ENCODE measurements at regions not wholly inside any gene's neighbourhood (a gene's known extent, or its start where the extent isn't known, plus 50 kb on each side); places are given as distances from the start of the nearest gene placed in this dataset.

DNA sequence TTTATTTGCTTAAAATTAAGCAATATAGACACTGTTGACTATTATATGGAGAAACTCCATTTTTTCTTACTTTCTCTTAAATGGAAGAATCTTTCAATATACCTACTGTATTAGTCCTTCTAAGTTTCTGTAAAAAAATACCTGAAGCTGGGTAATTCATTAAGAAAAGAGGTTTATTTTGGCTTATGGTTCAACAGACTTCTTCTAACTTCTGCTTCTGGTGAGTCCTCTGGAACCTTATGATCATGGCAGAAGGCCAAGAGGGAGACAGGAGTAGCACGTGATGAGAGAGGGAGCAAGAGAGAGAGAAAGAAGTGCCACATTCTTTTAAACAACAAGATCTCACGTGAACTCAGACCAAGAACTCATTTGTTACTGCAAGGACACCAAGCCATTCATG, 573.3 kb downstream of the MCTP2 start:
- Histone ChIP-seq H3K9ac (ENCODE audit: insufficient read depth, low read depth, low read length) (no peak overlapping the region), H3K4me3 (replicated peaks in 1 of 3; ENCODE audit: insufficient read depth in 1 of 3, low read depth in 2 of 3, low read length in 3 of 3) (no peak overlapping the region), H3K27ac (ENCODE audit: extremely low read length, insufficient read depth, low read length) (no peak overlapping the region), H2AFZ (ENCODE audit: low read length) (no peak overlapping the region), H3K79me2 (ENCODE audit: insufficient read depth, low read length) (no peaks in the 10 kb centered on the region), H3K4me2 (ENCODE audit: low read depth, low read length) (no peak overlapping the region), H3K36me3 (replicated peaks in 1 of 2; ENCODE audit: control insufficient read depth in 1 of 2, insufficient read depth in 2 of 2, low read length in 2 of 2) (no peaks in the 10 kb centered on the region), H3K27me3 (ENCODE audit: control insufficient read depth in 1 of 2, insufficient read depth in 2 of 2, low read length in 2 of 2) (no peaks in the 10 kb centered on the region), H3K9me3 (ENCODE audit: low read length) (peaks cover 31% of the 10 kb centered on the region), H4K20me1 (ENCODE audit: insufficient read depth, low read length) (no peaks in the 10 kb centered on the region), H3K4me1 (ENCODE audit: insufficient read depth, low read length) (no peaks in the 10 kb centered on the region)
- in situ Hi-C loops (cut with HindIII; ENCODE audit: extremely low pct_ligation_motif_present, low pct_unique_long_range_greater_than_20kb) = loop anchor here (25.0 kb wide), 1 partner anchor 92 kb away; no protein-coding TSS in a partner anchor
- BruUV-seq (replicated peaks) = no TSS peak
- DNase-seq (ENCODE audit: low spot score) (no peak), FAIRE-seq (no peak), ATAC-seq (no peak)
- ChIA-PET POLR2A (no interaction called here), CTCF (ENCODE audit: low intra/inter-chr PET ratio, low total read pairs) (no interaction called here)
- intact Hi-C loops (cut with micrococcal nuclease; ENCODE audit: unreplicated experiment) = no loop called here
- no peak for TF ChIP-seq HOMEZ (CRISPR knock-in tag; IDR thresholded peaks at IDR 0.05; ENCODE audit: low read depth)
- no peak for TF ChIP-seq GFI1 (CRISPR knock-in tag; IDR thresholded peaks at IDR 0.05; ENCODE audit: borderline replicate concordance)
- TF ChIP-seq SRSF4 (IDR thresholded peaks at IDR 0.05; ENCODE audit: low read depth, low read length, poor library complexity, severe bottlenecking) = no peak
- no peak for TF ChIP-seq YEATS4 (CRISPR knock-in tag; IDR thresholded peaks at IDR 0.05; ENCODE audit: borderline replicate concordance)
- WGBS (ENCODE audit: low lambda C conversion rate) = 0% methylated on average over 2 of the region's 2 CpGs

GRCh38 chr15:94815110-94815731, 583.9 kb downstream of the MCTP2 start:
- intact Hi-C loops (cut with micrococcal nuclease; ENCODE audit: unreplicated experiment) = no loop called here
- DNase-seq (ENCODE audit: low spot score) = no peak
- Histone ChIP-seq H2AFZ (ENCODE audit: low read length) (no peak overlapping the region), H3K4me3 (replicated peaks in 1 of 3; ENCODE audit: insufficient read depth in 1 of 3, low read depth in 2 of 3, low read length in 3 of 3) (no peak overlapping the region), H3K36me3 (replicated peaks in 1 of 2; ENCODE audit: control insufficient read depth in 1 of 2, insufficient read depth in 2 of 2, low read length in 2 of 2) (no peaks in the 10 kb centered on the region), H3K27ac (ENCODE audit: extremely low read length, insufficient read depth, low read length) (no peak overlapping the region), H3K9ac (ENCODE audit: insufficient read depth, low read depth, low read length) (no peak overlapping the region), H3K79me2 (ENCODE audit: insufficient read depth, low read length) (no peaks in the 10 kb centered on the region), H3K9me3 (ENCODE audit: low read length) (no peaks in the 10 kb centered on the region), H3K27me3 (ENCODE audit: control insufficient read depth in 1 of 2, insufficient read depth in 2 of 2, low read length in 2 of 2) (no peaks in the 10 kb centered on the region), H3K4me2 (ENCODE audit: low read depth, low read length) (no peak overlapping the region), H3K4me1 (ENCODE audit: insufficient read depth, low read length) (no peaks in the 10 kb centered on the region), H4K20me1 (ENCODE audit: insufficient read depth, low read length) (no peaks in the 10 kb centered on the region)
- CTCF ChIA-PET (ENCODE audit: low intra/inter-chr PET ratio, low total read pairs) = no interaction called here
- no peak for ATAC-seq
- no peak for TF ChIP-seq IKZF1 (IDR thresholded peaks at IDR 0.05)
- TF ChIP-seq NR2F1 (CRISPR knock-in tag; IDR thresholded peaks at IDR 0.05) = no peak
- no peak for TF ChIP-seq FOXM1 (CRISPR knock-in tag; IDR thresholded peaks at IDR 0.05)
- no peak for TF ChIP-seq NFYC (CRISPR knock-in tag; IDR thresholded peaks at IDR 0.05)
- no peak for TF ChIP-seq ZNF747 (CRISPR knock-in tag; IDR thresholded peaks at IDR 0.05; ENCODE audit: borderline replicate concordance)
- no peak for FAIRE-seq
- POLR2A ChIA-PET = no interaction called here
- 1% methylated on average over 4 of the region's 4 CpGs for whole genome bisulfite sequencing (ENCODE audit: low lambda C conversion rate)
- BruUV-seq (replicated peaks) = no TSS peak
- in situ Hi-C loops (cut with HindIII; ENCODE audit: extremely low pct_ligation_motif_present, low pct_unique_long_range_greater_than_20kb) = loop anchor here (25.0 kb wide), 1 partner anchor 103 kb away; no protein-coding TSS in a partner anchor
